GM18520 (cell line): ENCODE measurements at regions not wholly inside any gene's neighbourhood (a gene's known extent, or its start where the extent isn't known, plus 50 kb on each side); places are given as distances from the start of the nearest gene placed in this dataset.

ENCODE experiments used
- ATAC-seq: cut with Tn5 transposase; IDR thresholded peaks from one replicate; pipeline ENCODE4 v1.9.1; 2021; ENCODE audit not compliant: unreplicated experiment

DNA sequence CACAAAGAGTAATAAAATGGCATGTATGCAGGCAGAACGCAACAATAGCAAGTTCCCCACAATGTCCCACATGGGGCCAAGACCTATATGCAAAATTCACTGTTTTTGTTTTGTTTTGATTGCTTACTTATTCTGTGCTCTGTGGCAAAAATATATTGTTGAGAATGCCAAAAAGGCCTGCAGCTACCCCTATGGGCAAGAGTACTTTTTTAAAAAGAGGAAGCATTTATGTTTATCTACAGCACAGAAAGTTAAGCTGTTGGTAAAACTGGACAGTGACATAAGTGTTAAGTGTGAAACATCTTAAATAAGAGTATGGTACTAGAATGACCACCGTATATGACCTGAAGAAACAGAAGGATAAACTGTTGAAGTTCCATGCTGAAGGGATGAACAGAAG is 301.9 kb upstream of the ZC3H12C start:
- ATAC-seq, result no peak

- no peak for ATAC-seq
These were observed 298.7 kb upstream of the ZC3H12C start for GRCh38 chr11:109794501-109794900.

DNA sequence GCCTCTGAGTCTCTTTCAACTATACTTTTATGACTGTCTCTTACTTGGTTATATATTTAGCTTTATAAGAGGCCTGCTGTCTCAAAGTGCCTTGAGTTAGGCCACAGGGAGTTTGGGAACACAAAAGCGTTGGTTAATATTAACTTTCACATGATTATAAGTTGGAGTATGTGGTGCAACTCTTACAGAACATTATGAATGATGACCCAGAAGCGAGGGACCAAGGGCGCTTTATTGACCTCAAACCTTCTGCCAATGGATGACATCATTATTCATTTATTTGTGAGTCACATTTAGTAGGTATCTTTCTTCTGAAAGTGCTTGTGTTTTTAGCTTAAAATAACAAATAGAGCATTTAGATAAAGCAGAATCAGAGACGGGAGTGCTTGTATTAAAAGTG is 298.0 kb upstream of the ZC3H12C start:
- ATAC-seq, result no peak

DNA sequence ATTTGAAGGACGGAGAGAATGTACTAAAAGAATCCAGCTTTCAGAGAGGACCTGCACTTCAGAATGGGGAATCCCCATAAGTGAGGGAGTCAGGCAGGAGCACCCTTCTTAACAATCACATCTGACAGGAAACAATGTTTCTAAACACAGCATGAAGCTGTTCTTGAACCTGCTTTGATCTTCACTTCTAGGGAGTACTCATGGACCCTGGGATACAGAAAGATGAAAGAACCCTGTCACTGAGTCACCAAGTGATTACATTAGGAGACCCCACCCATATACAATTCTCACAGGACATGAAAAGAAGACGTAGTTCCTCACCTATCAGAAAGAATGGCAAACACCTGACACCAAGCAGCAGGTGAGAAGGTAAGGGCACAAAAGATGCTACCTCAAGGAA is 296.9 kb upstream of the ZC3H12C start:
- ATAC-seq, result no peak

DNA sequence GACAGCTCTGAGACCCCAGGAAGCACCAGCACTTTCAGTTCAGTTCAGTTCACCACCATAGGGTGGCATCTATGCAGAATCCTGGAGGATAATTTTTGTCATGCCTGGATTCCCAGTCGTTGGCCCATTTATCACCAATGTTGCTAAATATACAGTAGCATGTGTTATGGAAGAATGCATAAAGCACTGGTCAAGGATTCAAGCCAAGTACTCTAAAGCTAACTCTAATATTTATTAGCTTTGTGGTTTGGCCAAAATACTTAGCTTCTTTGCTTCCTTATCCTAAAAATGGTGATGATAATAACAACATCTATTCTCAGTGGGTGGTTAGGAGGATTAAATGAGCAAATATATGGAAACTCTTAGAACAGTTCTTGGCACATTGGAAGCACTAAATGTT is 294.7 kb upstream of the ZC3H12C start:
- ATAC-seq, result no peak

DNA sequence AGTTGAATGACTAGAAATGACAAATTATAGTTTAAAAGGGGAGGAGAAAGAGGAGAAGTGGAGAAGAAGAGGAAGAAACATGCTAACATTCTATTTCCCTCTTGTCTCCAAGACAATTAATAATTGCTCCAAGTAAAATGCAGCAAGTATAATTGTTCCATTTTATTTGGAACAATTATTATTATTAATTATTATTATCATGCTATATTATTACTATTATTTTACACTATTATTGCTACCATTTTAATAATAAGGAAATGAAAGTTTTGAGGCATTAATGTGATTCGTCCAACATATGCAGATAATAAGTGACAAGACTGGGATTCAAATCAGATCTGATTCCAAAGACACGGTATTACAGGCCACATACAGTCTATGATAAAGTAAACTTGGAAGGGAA is 293.6 kb upstream of the ZC3H12C start:
- ATAC-seq, result no peak

GRCh38 chr11:109804911-109805310 is 288.3 kb upstream of the ZC3H12C start:
- ATAC-seq, result no peak

- ATAC-seq, result no peak
These were observed 287.0 kb upstream of the ZC3H12C start for GRCh38 chr11:109806205-109806604.

DNA sequence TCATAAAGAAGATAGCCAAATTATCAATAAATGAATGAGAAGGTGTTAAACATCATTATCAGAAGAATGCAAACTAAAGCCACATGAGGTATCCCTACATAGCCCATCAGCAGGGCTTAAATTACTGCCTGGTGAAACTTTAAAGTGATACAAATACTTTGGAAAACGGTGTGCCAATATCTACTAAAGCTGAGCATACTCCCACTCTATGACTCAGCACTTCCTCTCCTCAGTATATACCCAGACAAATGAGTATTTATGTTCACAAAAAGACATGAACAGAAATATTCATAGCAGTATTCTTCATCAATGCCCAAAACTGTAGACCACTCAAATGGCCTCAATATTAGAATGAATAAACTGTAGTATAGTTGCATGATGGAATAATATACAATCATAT is 284.6 kb upstream of the ZC3H12C start:
- ATAC-seq, result no peak

DNA sequence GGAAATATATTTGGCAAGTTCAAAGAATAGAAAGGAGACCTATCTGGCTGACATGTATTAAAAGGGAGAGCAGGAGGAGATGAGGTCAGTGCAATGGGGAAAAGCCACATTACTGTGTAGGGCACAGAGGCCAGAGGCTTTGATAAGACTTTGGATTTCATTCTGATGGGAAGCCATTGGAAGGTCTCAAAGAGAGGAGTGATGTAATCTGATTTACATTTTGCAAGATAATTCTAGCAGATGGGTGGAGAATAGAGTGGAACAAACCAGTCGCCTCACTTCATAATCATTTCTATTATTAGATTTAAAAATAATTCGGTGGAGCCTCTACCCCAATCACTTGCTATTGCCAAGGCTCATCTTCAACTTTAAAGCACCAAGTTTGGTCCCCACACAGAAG is 278.4 kb upstream of the ZC3H12C start:
- ATAC-seq, result no peak

GRCh38 chr11:109815500-109816150 is 277.6 kb upstream of the ZC3H12C start:
- no peak for ATAC-seq

GRCh38 chr11:109818290-109818689 is 274.9 kb upstream of the ZC3H12C start:
- ATAC-seq, result no peak

- ATAC-seq, result no peak
These were observed 273.8 kb upstream of the ZC3H12C start for GRCh38 chr11:109819410-109819809.

GRCh38 chr11:109821511-109821910 is 271.7 kb upstream of the ZC3H12C start:
- no peak for ATAC-seq

- no peak for ATAC-seq
These were observed 270.6 kb upstream of the ZC3H12C start for GRCh38 chr11:109822436-109823102.

GRCh38 chr11:109828387-109828786 is 264.8 kb upstream of the ZC3H12C start:
- no peak for ATAC-seq

DNA sequence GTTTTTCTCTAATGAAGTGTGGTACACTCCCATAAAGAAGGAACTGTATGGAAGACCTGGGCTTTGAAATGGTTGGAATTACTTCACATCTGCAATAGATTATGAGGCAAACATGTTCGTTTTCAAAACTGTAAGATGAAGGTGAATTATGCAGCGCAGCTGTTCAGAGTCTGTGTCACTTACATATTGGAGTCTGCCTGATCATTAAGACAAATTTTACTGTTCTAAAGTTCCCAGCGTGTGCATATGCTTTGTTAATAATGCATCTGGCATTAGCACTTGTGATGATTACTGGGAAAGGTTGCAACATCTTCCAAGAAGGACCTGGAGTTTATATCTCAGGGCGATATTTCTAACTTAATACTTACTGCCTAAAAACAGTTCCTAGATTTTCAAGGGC is 255.2 kb upstream of the ZC3H12C start:
- no peak for ATAC-seq

- ATAC-seq, result no peak
These were observed 247.8 kb upstream of the ZC3H12C start for GRCh38 chr11:109845437-109845836.

GRCh38 chr11:109847621-109848020 is 245.6 kb upstream of the ZC3H12C start:
- ATAC-seq, result no peak

- ATAC-seq, result no peak
These were observed 244.1 kb upstream of the ZC3H12C start for GRCh38 chr11:109849051-109849450.

- no peak for ATAC-seq
These were observed 243.2 kb upstream of the ZC3H12C start for GRCh38 chr11:109849946-109850345.

- no peak for ATAC-seq
These were observed 241.3 kb upstream of the ZC3H12C start for GRCh38 chr11:109851780-109852390.
